ENCODE measurements at regions not wholly inside any gene's neighbourhood (a gene's known extent, or its start where the extent isn't known, plus 50 kb on each side); places are given as distances from the start of the nearest gene placed in this dataset.

GRCh38 chr11:91220476-91221202 is 997.8 kb upstream of the CHORDC1 start:
- Histone ChIP-seq H3K4me3 (ENCODE audit: control extremely low read depth in 1 of 5, extremely low read depth in 1 of 5, insufficient read depth in 1 of 5, low read depth in 2 of 5, low read length in 4 of 5) (no peak overlapping the region), H3K27me3 (replicated peaks in 1 of 4; ENCODE audit: control extremely low read depth in 1 of 4, control insufficient read depth in 3 of 4, insufficient read depth in 4 of 4, low read length in 3 of 4) (no peaks in the 10 kb centered on the region), H3K27ac (ENCODE audit: low read length in 2 of 2) (no peak overlapping the region), H3K36me3 (replicated peaks in 1 of 2; ENCODE audit: control extremely low read depth in 1 of 2, control insufficient read depth in 1 of 2, extremely low read depth in 1 of 2, insufficient read depth in 2 of 2, low read length in 1 of 2) (no peaks in the 10 kb centered on the region), H3K9me3 (ENCODE audit: control extremely low read depth in 1 of 3, control insufficient read depth in 2 of 3, insufficient read depth in 1 of 3, low read length in 2 of 3) (no peaks in the 10 kb centered on the region), H3K4me2 (replicated peaks; ENCODE audit: low read depth, low read length, poor library complexity, severe bottlenecking) (no peak overlapping the region), H3K4me1 (ENCODE audit: control insufficient read depth in 2 of 2, insufficient read depth in 2 of 2, low read length in 2 of 2) (no peaks in the 10 kb centered on the region), H3K9ac (ENCODE audit: low read length) (no peak overlapping the region), H2AFZ (ENCODE audit: insufficient read depth, low read depth, low read length, poor library complexity, severe bottlenecking) (no peak overlapping the region), H4K20me1 (ENCODE audit: control insufficient read depth, insufficient read depth, low read length, poor library complexity, severe bottlenecking) (no peaks in the 10 kb centered on the region), H3K79me2 (ENCODE audit: control insufficient read depth, insufficient read depth, low read length) (no peaks in the 10 kb centered on the region)
- DNase-seq: no peak
- no peaks in the 10 kb centered on the region for H3K9me3 Mint-ChIP-seq (ENCODE audit: insufficient read depth)
- WGBS (ENCODE audit: insufficient coverage): no CpG with 5 or more reads among the region's 1 CpG
- ChIA-PET POLR2A (no interaction called here), CTCF (no interaction called here)
- H3K27ac Mint-ChIP-seq: no peak overlapping the region
- ATAC-seq (ENCODE audit: low read depth): no peak
- TF ChIP-seq EZH2 (IDR thresholded peaks at IDR 0.05; ENCODE audit: borderline replicate concordance, insufficient read depth, low read depth, low read length, poor library complexity, severe bottlenecking): no peak
- TF ChIP-seq, protein P1, sequence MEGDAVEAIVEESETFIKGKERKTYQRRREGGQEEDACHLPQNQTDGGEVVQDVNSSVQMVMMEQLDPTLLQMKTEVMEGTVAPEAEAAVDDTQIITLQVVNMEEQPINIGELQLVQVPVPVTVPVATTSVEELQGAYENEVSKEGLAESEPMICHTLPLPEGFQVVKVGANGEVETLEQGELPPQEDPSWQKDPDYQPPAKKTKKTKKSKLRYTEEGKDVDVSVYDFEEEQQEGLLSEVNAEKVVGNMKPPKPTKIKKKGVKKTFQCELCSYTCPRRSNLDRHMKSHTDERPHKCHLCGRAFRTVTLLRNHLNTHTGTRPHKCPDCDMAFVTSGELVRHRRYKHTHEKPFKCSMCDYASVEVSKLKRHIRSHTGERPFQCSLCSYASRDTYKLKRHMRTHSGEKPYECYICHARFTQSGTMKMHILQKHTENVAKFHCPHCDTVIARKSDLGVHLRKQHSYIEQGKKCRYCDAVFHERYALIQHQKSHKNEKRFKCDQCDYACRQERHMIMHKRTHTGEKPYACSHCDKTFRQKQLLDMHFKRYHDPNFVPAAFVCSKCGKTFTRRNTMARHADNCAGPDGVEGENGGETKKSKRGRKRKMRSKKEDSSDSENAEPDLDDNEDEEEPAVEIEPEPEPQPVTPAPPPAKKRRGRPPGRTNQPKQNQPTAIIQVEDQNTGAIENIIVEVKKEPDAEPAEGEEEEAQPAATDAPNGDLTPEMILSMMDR (IDR thresholded peaks at IDR 0.05): no peak
- H3K4me3 Mint-ChIP-seq: no peak overlapping the region
- no peaks in the 10 kb centered on the region for H3K4me1 Mint-ChIP-seq
- H3K27me3 Mint-ChIP-seq: no peaks in the 10 kb centered on the region
- intact Hi-C loops (cut with micrococcal nuclease): no loop called here

GRCh38 chr11:91219535-91219934 is 996.7 kb upstream of the CHORDC1 start:
- Mint-ChIP-seq H3K27me3 (no peaks in the 10 kb centered on the region), H3K27ac (no peak overlapping the region), H3K9me3 (ENCODE audit: insufficient read depth) (no peaks in the 10 kb centered on the region), H3K4me1 (no peaks in the 10 kb centered on the region), H3K4me3 (no peak overlapping the region)
- Histone ChIP-seq H3K9ac (ENCODE audit: low read length) (no peak overlapping the region), H3K9me3 (ENCODE audit: control extremely low read depth in 1 of 3, control insufficient read depth in 2 of 3, insufficient read depth in 1 of 3, low read length in 2 of 3) (no peaks in the 10 kb centered on the region), H3K4me1 (ENCODE audit: control insufficient read depth in 2 of 2, insufficient read depth in 2 of 2, low read length in 2 of 2) (no peaks in the 10 kb centered on the region), H3K79me2 (ENCODE audit: control insufficient read depth, insufficient read depth, low read length) (no peaks in the 10 kb centered on the region), H3K27me3 (replicated peaks in 1 of 4; ENCODE audit: control extremely low read depth in 1 of 4, control insufficient read depth in 3 of 4, insufficient read depth in 4 of 4, low read length in 3 of 4) (no peaks in the 10 kb centered on the region), H3K4me2 (replicated peaks; ENCODE audit: low read depth, low read length, poor library complexity, severe bottlenecking) (no peak overlapping the region), H2AFZ (ENCODE audit: insufficient read depth, low read depth, low read length, poor library complexity, severe bottlenecking) (no peak overlapping the region), H3K27ac (ENCODE audit: low read length in 2 of 2) (no peak overlapping the region), H4K20me1 (ENCODE audit: control insufficient read depth, insufficient read depth, low read length, poor library complexity, severe bottlenecking) (no peaks in the 10 kb centered on the region), H3K36me3 (replicated peaks in 1 of 2; ENCODE audit: control extremely low read depth in 1 of 2, control insufficient read depth in 1 of 2, extremely low read depth in 1 of 2, insufficient read depth in 2 of 2, low read length in 1 of 2) (no peaks in the 10 kb centered on the region), H3K4me3 (ENCODE audit: control extremely low read depth in 1 of 5, extremely low read depth in 1 of 5, insufficient read depth in 1 of 5, low read depth in 2 of 5, low read length in 4 of 5) (no peak overlapping the region)
- WGBS (ENCODE audit: insufficient coverage): no CpG with 5 or more reads among the region's 1 CpG
- ChIA-PET CTCF (no interaction called here), POLR2A (no interaction called here)
- intact Hi-C loops (cut with micrococcal nuclease): no loop called here
- DNase-seq: no peak
- TF ChIP-seq EZH2 (IDR thresholded peaks at IDR 0.05; ENCODE audit: borderline replicate concordance, insufficient read depth, low read depth, low read length, poor library complexity, severe bottlenecking): no peak
- TF ChIP-seq, protein P1 (IDR thresholded peaks at IDR 0.05): no peak
- ATAC-seq (ENCODE audit: low read depth): no peak
